IMR-90 (cell line): ENCODE measurements at regions not wholly inside any gene's neighbourhood (a gene's known extent, or its start where the extent isn't known, plus 50 kb on each side); places are given as distances from the start of the nearest gene placed in this dataset.

Source experiments
- ATAC-seq: fragments of 200-7000 bp; cut with Tn5 transposase; 2 replicates; pipeline ENCODE4 v1.9.1; 2020; ENCODE audit warnings: low read depth, mild to moderate bottlenecking, moderate library complexity
- BruUV-seq: library from RNA; stranded (reverse); fragments of 400-500 nt; replicated peaks from 2 replicates; lab custom pipeline; 2021; lab: Mats Ljungman, UMichigan
- CTCF ChIA-PET: fragments of 300-600 bp; formaldehyde crosslinking; extraction: SDS; loops from one replicate; lab custom pipeline; 2021; ENCODE audit warnings: antibody characterized with exemption; lab: Yijun Ruan, JAX
- POLR2A ChIA-PET: fragments of 300-600 bp; sonication (Branson Sonifier 250); formaldehyde crosslinking; loops from one replicate; lab custom pipeline; 2022; ENCODE audit warnings: antibody characterized with exemption; ENCODE audit not compliant: unreplicated experiment; lab: Charles Lee
- DNase-seq: peaks from one replicate; pipeline ENCODE4 v3.0.0; 2013
- H2AFZ ChIP-seq: replicated peaks from 2 replicates; pipeline ENCODE3; 2013; ENCODE audit warnings: low read length, mild to moderate bottlenecking; ENCODE audit not compliant: poor library complexity
- H2AK5ac ChIP-seq: 2 replicates; pipeline ENCODE4 v1.6.1; 2013; ENCODE audit warnings: low read depth, low read length, inconsistent platforms
- H2AK9ac ChIP-seq: replicated peaks from 2 replicates; pipeline ENCODE3; 2013; ENCODE audit warnings: mild to moderate bottlenecking, low read depth, low read length, moderate library complexity; ENCODE audit not compliant: poor library complexity
- H2BK120ac ChIP-seq: 2 replicates; pipeline ENCODE4 v1.6.1; 2013; ENCODE audit warnings: low read depth, low read length, inconsistent platforms
- H2BK15ac ChIP-seq: 3 replicates; pipeline ENCODE4 v1.6.1; 2013; ENCODE audit warnings: low read depth, low read length, inconsistent platforms
- H2BK20ac ChIP-seq: 2 replicates; pipeline ENCODE4 v1.6.1; 2013; ENCODE audit warnings: low read depth, mild to moderate bottlenecking, inconsistent platforms, low read length, moderate library complexity
- H2BK5ac ChIP-seq: 2 replicates; pipeline ENCODE4 v1.6.1; 2013; ENCODE audit warnings: mild to moderate bottlenecking, low read depth, low read length, inconsistent platforms; ENCODE audit not compliant: poor library complexity, severe bottlenecking
- H3K14ac ChIP-seq: replicated peaks from 2 replicates; pipeline ENCODE4 v1.6.1; 2013; ENCODE audit warnings: low read depth, low read length, inconsistent platforms
- H3K18ac ChIP-seq: 2 replicates; pipeline ENCODE4 v1.6.1; 2013; ENCODE audit warnings: low read depth, low read length, control low read depth
- H3K23ac ChIP-seq: 2 replicates; pipeline ENCODE4 v1.6.1; 2013; ENCODE audit warnings: low read depth, low read length, inconsistent platforms
- H3K27ac ChIP-seq: 2 replicates; pipeline ENCODE4 v1.5.1; 2013; ENCODE audit warnings: mild to moderate bottlenecking, control low read depth, low read length; ENCODE audit not compliant: insufficient read depth
- H3K27me3 ChIP-seq: 2 replicates; pipeline ENCODE4 v1.6.1; 2013; ENCODE audit warnings: low read length; ENCODE audit not compliant: control insufficient read depth, insufficient read depth
- H3K36me3 ChIP-seq: 2 replicates; pipeline ENCODE4 v1.6.1; 2013; ENCODE audit warnings: low read length, mixed read lengths; ENCODE audit not compliant: control insufficient read depth, insufficient read depth
- H3K4ac ChIP-seq: 2 replicates; pipeline ENCODE4 v1.6.1; 2013; ENCODE audit warnings: low read depth, low read length, inconsistent platforms
- H3K4me1 ChIP-seq: 2 replicates; pipeline ENCODE4 v1.6.1; 2013; ENCODE audit warnings: low read length, mixed read lengths; ENCODE audit not compliant: control insufficient read depth, insufficient read depth
- H3K4me2 ChIP-seq: 2 replicates; pipeline ENCODE4 v1.6.1; 2013; ENCODE audit warnings: low read depth, mild to moderate bottlenecking, control low read depth, low read length, moderate library complexity
- H3K4me3 ChIP-seq: 2 replicates; pipeline ENCODE4 v1.5.1; 2013; ENCODE audit warnings: low read depth, mild to moderate bottlenecking, control low read depth, low read length, moderate library complexity; ENCODE audit not compliant: insufficient read depth
- H3K56ac ChIP-seq: 2 replicates; pipeline ENCODE4 v1.6.1; 2013; ENCODE audit warnings: low read length, inconsistent platforms; ENCODE audit not compliant: insufficient read depth; ENCODE audit errors: extremely low read depth
- H3K79me1 ChIP-seq, 2 experiments: 2 replicates each; pipeline ENCODE4 v1.6.1; 2013; ENCODE audit warnings: low read length in 2 of 2, inconsistent platforms in 1 of 2, low read depth in 1 of 2
- H3K9ac ChIP-seq: 2 replicates; pipeline ENCODE4 v1.6.1; 2013; ENCODE audit warnings: low read depth, low read length, control low read depth
- H3K9me1 ChIP-seq: 2 replicates; pipeline ENCODE4 v1.6.1; 2013; ENCODE audit warnings: low read length, inconsistent platforms; ENCODE audit not compliant: insufficient read depth
- H3K9me3 ChIP-seq: 2 replicates; pipeline ENCODE4 v1.6.1; 2013; ENCODE audit warnings: low read length; ENCODE audit not compliant: control insufficient read depth, insufficient read depth
- H4K20me1 ChIP-seq: 2 replicates; pipeline ENCODE4 v1.6.1; 2013; ENCODE audit warnings: low read length, inconsistent platforms; ENCODE audit not compliant: insufficient read depth
- H4K5ac ChIP-seq: 2 replicates; pipeline ENCODE4 v1.6.1; 2013; ENCODE audit warnings: mild to moderate bottlenecking, low read depth, low read length, control low read depth
- H4K8ac ChIP-seq, 2 experiments: 2 replicates each; pipeline ENCODE4 v1.6.1; 2013; ENCODE audit warnings: low read depth in 2 of 2, low read length in 2 of 2, control low read depth in 1 of 2, inconsistent platforms in 1 of 2
- H4K91ac ChIP-seq: 2 replicates; pipeline ENCODE4 v1.6.1; 2013; ENCODE audit warnings: low read depth, low read length, inconsistent platforms; ENCODE audit not compliant: insufficient read depth
- BHLHE40 ChIP-seq: fragments of 150-350 bp; IDR thresholded peaks from 2 replicates; pipeline ENCODE4 v1.6.1; 2016; ENCODE audit warnings: mild to moderate bottlenecking, low read depth, low read length
- CEBPB ChIP-seq: IDR thresholded peaks from 2 replicates; pipeline ENCODE4 v1.6.1; 2012; ENCODE audit warnings: low read depth, low read length, improper control_type of control experiment
- CHD1 ChIP-seq: IDR thresholded peaks from 2 replicates; pipeline ENCODE4 v1.6.1; 2012; ENCODE audit warnings: low read depth, low read length, improper control_type of control experiment
- ELK1 ChIP-seq: fragments of 150-350 bp; IDR thresholded peaks from 2 replicates; pipeline ENCODE4 v1.6.1; 2016; ENCODE audit warnings: low read depth, mild to moderate bottlenecking, low read length, moderate library complexity, borderline replicate concordance
- MAFK ChIP-seq: IDR thresholded peaks from 2 replicates; pipeline ENCODE4 v1.6.1; 2012; ENCODE audit warnings: low read depth, low read length, improper control_type of control experiment
- MAZ ChIP-seq: IDR thresholded peaks from 2 replicates; pipeline ENCODE4 v1.6.1; 2012; ENCODE audit warnings: low read depth, mild to moderate bottlenecking, low read length, improper control_type of control experiment, moderate library complexity, borderline replicate concordance
- MXI1 ChIP-seq: IDR thresholded peaks from 2 replicates; pipeline ENCODE4 v1.6.1; 2012; ENCODE audit warnings: low read depth, mild to moderate bottlenecking, low read length, moderate library complexity, borderline replicate concordance
- NFE2L2 ChIP-seq: fragments of 150-350 bp; IDR thresholded peaks from 2 replicates; pipeline ENCODE4 v1.6.1; 2016; ENCODE audit warnings: low read depth, mild to moderate bottlenecking, low read length
- RAD21 ChIP-seq: IDR thresholded peaks from 2 replicates; pipeline ENCODE4 v1.6.1; 2012; ENCODE audit warnings: low read length, improper control_type of control experiment
- RCOR1 ChIP-seq: IDR thresholded peaks from 2 replicates; pipeline ENCODE4 v1.6.1; 2012; ENCODE audit warnings: mild to moderate bottlenecking, low read length, improper control_type of control experiment; ENCODE audit not compliant: insufficient replicate concordance
- SMC3 ChIP-seq: fragments of 150-350 bp; IDR thresholded peaks from 2 replicates; pipeline ENCODE4 v1.6.1; 2016; ENCODE audit warnings: low read depth, mild to moderate bottlenecking, antibody characterized with exemption, low read length, moderate library complexity
- dilution Hi-C: fragments of 300-500 bp; cut with HindIII; formaldehyde crosslinking; loops from one replicate; pipeline ENCODE4 v1.14.3; 2018; ENCODE audit warnings: low sequenced_read_pairs; ENCODE audit not compliant: unreplicated experiment
- in situ Hi-C: fragments of 300-500 bp; cut with MboI; formaldehyde crosslinking; loops from 3 replicates; pipeline ENCODE4 v1.14.3; 2019; ENCODE audit warnings: low sequenced_read_pairs, inconsistent platforms, mixed read lengths
- intact Hi-C: fragments of 100-400 bp; cut with micrococcal nuclease; formaldehyde crosslinking; loops from 2 replicates; pipeline ENCODE4 v1.10.0; 2022

GRCh38 chr3:95901948-95902347, 912.4 kb upstream of the EPHA6 start:
- no peak overlapping the region for H3K27ac ChIP-seq
- H3K4me3 ChIP-seq: no peak overlapping the region
- H3K23ac ChIP-seq: no peak overlapping the region
- POLR2A ChIA-PET: no interaction called here
- no peak overlapping the region for H4K91ac ChIP-seq
- H3K18ac ChIP-seq: no peak overlapping the region
- in situ Hi-C loops (no loop called here), dilution Hi-C loops (no loop called here), intact Hi-C loops (no loop called here)
- no TSS peak for BruUV-seq
- H3K9ac ChIP-seq: no peak overlapping the region
- no peak overlapping the region for H4K5ac ChIP-seq
- H2AFZ ChIP-seq: no peak overlapping the region
- no peaks in the 10 kb centered on the region for H4K20me1 ChIP-seq
- H2BK5ac ChIP-seq: no peak overlapping the region
- H3K27me3 ChIP-seq: no peaks in the 10 kb centered on the region
- DNase-seq: no peak
- H3K36me3 ChIP-seq: no peaks in the 10 kb centered on the region
- no peaks in the 10 kb centered on the region; the same call in 1 of the 2 replicates for H3K4me1 ChIP-seq
- H2AK9ac ChIP-seq: no peak overlapping the region
- H3K9me3 ChIP-seq: no peaks in the 10 kb centered on the region
- H3K4ac ChIP-seq: no peak overlapping the region
- H3K56ac ChIP-seq: no peak overlapping the region
- ATAC-seq: no peak
- no peak overlapping the region for H4K8ac ChIP-seq
- no peak overlapping the region for H3K4me2 ChIP-seq
- H3K79me1 ChIP-seq: no peaks in the 10 kb centered on the region
- TF ChIP-seq ELK1: no peak
- no peak for TF ChIP-seq SMC3
- TF ChIP-seq RAD21: no peak
- TF ChIP-seq CHD1: no peak
- TF ChIP-seq MAZ: no peak
- no peak for TF ChIP-seq MXI1
- no peak for TF ChIP-seq BHLHE40
- TF ChIP-seq MAFK: no peak
- TF ChIP-seq RCOR1: no peak
- no peak for TF ChIP-seq NFE2L2
- TF ChIP-seq CEBPB: no peak
- no peak overlapping the region for H2AK5ac ChIP-seq
- CTCF ChIA-PET: no interaction called here
- H3K9me1 ChIP-seq: no peaks in the 10 kb centered on the region
- H2BK120ac ChIP-seq: no peak overlapping the region
- H3K14ac ChIP-seq: no peak overlapping the region
- no peak overlapping the region for H2BK20ac ChIP-seq
- H2BK15ac ChIP-seq: no peak overlapping the region
